NCI-H2227 treated with DMSO at 0.1 percent for 48 hours (cell line): ENCODE measurements at regions not wholly inside any gene's neighbourhood (a gene's known extent, or its start where the extent isn't known, plus 50 kb on each side); places are given as distances from the start of the nearest gene placed in this dataset.
"Not testable (repeated sequence)": the region's sequence is repeated elsewhere in the genome, so short reads cannot be mapped to it uniquely, and the experiment has no call there.

Experiments used
- DNase-seq: peaks from one replicate; lab custom pipeline; 2025; lab: John Stamatoyannopoulos, UW

DNA sequence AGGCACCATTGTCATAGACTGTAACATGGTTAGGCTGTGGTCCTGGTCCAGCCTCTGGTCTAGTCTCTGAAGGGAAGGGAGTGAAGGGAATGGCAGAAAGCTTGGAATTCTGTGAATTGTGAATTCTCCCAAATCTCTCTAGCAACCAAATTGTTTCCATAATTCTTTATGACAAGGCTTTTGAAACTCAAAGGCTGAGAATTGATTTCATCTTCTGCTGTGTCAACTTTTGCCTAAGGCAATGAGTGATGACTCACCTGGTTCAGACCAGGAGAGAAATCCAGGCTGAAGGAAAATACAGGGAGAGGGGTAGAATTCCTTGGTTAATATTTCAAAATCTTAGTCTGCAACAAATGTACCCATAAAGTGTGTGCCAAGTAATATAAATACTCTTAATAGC, 82.6 kb upstream of the ADPGK start:
- DNase-seq = no peak

DNA sequence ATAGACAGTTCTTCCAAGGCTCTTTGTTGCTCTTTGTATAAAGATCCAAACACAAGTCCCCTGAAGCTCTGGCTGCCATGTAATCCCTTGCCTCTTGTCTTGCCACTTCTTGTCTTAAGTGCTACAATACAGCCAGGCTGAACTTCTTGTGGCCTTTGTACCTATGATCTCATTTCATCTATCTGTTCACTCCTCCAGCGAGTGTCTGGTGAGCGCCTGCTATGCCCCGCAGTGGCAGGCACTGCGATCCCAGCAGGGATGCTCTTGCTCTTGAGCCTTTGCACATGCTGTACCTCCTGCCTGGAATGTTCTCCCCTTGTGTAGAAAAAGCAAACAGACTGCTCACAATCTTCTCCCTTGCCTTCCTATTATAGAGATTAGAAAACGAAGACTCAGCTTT, 81.9 kb upstream of the ADPGK start:
- no peak for DNase-seq

DNA sequence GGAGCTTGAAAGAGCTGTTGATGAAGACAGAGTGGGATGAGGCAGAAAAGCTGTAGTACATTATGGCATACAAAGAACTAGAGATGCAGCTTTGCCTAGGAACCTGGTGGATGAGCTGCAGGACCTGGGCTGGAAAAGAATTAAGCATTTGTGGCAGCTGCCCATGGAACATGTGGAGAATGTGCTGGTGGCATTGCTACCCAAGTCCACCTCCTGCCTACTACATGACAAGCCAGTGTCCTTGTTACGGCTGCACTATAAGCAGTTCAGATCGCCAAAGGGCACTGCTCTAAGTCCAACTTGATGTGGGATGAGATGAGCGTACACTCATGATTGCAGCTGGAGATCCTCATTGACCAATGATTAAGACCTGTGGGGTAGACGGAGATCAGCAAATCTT, 81.1 kb upstream of the ADPGK start:
- no peak for DNase-seq

DNA sequence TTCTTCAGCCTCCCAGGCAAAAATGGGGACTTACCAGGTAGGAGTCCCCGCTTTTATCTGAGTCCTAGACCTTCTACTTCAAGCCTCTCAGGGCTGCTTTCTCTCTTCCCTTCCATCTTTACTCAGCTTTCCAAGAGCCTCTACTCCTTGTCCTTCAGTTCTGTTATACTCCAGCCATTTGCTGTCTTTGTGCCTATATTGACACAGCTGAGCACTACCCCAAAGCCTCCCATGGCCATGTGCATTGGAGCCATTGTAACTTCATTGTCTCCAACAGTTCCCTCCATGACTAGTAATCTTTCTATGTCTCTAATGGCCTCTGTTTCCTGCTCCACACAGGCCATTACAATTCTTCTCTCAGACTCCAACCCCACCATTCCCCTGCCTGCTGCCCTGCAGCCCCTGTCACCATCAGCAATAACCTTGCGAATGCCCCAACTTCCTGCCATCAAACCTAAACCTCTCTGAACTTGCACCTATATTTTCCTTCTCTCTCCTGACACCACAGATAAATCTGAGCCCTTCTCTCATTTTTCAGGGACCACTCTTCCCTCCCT, 77.9 kb upstream of the ADPGK start:
- DNase-seq = no peak

DNA sequence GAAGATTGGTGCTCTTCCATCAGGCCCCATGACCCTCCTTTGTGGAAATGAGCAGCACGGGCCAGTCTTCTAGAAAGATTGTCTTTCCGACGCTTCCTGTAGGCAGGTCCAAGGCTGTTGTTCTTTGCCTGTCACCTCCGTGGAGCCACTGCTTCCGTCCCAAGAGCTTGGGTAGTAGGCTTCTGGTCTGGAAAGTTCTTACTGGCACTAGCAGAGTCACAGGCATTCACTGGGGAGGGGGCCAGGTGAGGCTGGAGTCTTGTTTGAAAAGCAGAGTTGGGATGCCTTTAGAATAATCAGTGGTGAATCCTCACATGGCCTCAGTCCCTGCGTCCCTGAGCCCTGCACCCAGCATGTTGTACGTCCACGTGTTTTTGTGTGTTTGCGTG, 76.2 kb upstream of the ADPGK start:
- DNase-seq = no peak

DNA sequence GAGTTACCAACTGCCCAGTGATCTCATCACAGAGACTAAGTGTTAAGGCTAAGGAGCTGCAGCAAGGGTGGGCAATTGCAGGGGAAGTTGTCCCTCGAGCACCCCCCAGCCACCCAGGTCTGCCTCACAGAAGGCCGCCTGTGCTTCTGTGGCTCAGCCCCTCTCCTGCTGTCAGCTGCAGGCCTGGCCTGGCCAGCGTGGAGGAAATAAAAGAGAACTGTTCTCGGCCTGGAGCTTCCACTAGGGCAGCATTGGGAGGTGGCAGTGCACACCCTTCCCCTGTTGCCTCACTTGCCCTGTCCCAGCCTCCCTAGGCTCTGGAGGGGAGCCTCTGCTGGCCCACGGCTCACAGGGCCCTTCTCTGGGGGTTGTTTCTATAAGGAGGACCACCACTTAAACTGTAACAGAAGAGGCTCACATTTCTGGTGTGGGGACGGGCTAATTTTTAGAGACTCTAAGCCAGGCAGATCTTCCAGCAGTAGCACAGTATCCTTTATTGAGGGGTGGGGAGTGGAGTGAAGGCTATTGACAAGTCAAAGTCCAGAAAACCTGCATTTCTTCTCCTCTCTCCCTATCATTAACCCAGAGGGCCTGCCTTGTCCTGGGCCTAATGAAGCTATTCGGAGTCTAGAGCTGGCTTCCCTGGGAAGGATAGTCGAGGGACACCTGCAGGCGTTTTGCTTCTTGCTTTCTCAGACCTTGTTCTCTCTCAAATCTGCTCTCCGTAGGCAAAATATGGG, 75.6 kb upstream of the ADPGK start:
- DNase-seq = no peak

DNA sequence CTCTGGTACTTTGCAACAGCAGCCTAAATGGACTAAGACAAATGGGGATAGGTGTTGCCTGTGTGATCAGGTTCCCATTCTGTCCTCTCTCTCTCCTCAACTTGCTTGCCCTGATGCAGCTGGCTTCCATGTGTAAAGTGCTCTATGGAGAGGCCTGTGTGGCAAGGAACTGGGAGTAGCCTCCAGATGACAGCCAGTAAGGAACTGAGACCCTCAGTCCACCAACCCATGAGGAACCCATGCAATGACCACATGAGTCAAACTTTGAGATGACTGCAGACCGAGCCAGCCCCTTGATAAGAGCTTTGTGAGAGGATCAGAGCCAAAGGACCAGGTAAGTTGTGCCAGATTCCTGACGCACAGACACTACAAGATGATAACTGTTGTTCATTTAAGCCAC, 74.6 kb upstream of the ADPGK start:
- DNase-seq = no peak

DNA sequence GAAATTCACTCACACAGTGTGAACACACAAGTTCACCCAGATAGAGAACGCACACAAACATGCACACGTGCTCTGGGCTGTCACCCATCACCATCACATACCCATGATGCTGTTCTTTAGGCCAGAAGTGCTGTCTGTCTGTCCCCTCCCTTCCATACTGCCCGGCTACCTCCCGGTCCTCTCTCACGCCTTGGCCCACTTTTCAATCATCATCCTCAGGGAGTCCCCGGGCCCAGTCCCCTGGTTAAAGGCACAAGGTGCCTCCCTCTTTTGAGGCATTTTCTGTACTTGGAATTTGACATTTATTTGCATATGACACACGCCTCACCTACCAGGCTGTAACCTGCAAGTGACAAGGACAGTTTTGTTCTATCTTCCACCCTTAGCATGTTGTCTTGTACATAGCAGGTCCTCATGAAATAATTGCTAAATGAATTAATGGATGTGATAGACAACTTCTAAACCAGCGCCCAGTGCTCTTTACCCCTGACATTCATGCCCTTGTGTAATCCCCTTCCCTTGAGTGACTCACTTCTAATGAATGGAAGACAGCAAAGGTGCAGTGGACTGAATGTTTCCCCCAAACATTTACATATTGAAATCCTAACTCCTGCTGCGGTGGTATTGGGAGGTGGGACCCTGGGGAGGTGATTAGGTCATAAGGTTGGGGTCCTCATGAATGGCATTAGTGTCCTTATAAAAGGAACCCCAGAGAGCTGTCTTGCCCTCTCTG, 73.9 kb upstream of the ADPGK start:
- DNase-seq = no peak

DNA sequence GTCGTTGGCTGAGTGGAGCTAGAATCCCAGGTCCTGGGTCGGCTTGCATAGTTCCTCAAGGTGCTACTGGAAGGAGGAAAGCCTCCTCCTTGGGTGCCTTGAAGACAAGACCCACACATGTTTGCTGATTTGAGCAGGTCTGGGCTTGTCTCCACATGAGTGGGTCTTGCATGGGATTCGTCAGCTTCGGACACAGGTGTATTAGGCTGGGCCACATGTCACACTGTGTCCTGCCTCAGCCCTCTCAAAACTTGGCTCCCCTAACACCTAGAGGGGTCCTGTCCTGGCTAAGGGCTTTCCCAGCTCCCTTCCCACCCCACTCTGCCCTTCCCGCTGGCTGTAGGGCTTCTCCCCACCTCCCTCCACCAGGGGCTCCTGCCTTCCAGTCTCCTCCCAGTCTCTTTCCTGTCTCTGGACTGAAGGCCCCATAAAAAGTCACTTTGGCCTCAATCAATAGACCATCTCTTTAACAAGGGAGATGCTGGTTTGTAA, 73.0 kb upstream of the ADPGK start:
- DNase-seq = no peak

DNA sequence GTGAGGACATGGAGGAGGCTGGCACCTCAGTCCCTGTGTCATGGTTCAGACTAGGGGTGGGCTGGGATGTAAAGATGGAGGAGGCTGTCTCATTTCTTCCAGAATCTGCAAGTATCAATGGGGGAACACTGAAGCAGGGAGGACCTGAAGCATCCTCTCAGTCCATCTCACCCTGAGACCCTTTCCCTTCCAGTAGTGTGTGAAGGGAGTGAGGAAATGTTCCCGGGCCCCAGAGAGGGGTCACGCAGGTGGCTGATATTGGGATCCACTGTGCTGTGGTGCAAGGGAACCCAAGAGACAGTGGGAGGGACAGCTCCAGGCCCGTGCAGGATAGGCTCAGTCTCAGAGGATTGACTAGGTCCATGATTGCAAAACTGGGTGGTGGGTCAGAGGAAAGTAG, 72.2 kb upstream of the ADPGK start:
- DNase-seq = no peak

DNA sequence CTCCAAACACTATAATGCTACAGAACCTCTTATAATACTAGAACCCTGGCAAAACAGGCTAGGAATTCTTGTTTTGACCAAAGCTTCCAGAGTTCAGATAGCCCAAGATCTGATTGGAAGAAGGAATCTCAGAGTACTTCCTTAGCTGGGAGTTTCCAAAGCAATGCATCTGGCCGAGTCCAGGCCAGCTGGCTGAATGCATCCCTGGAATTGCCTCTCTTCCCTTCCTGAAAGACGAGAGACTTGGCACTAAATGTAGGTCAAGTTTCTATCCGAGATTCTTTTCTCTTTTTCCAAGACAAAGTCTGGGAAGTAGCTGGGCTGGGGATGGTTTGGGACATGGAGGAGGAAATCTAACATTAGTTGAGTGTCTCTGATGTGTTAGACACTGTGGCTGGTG, 68.7 kb upstream of the ADPGK start:
- DNase-seq = no peak

DNA sequence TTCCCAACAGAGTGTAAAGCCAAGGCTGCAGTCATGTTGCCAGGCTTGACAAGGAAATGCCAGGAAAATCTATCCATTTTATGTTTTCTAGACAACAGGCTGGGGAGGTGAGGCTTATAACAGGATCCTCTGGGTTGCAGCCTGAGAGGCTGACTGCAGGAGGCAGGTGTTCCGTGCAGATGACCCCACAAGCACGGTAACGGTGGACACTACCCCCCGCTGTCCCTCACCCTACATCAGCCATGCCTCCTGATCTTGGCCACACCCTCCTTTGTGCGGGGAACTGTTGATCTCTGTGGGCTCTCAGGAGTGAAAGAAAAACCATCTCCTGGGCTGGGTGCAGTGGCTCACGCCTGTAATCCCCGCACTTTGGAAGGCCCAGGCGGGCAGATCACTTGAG, 68.0 kb upstream of the ADPGK start:
- DNase-seq = no peak

DNA sequence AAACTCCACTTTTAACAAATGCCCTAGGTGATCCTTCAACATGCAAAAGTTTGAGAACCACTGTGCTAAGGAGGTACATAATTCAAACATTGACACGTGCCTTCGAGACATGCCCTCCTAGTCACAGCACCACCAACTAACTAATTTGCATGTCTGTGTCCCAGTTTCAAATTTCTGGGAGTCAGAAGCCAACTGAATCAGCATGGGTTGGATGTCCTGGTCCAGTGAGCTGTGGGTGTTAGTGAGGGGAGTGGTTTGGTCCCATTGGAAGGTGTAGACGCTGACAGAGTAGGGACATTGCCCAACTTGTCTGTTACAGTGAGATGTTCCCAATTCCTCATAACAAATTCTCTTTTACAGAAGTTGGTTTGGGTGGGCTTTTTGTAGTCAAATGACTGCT, 67.3 kb upstream of the ADPGK start:
- no peak for DNase-seq

DNA sequence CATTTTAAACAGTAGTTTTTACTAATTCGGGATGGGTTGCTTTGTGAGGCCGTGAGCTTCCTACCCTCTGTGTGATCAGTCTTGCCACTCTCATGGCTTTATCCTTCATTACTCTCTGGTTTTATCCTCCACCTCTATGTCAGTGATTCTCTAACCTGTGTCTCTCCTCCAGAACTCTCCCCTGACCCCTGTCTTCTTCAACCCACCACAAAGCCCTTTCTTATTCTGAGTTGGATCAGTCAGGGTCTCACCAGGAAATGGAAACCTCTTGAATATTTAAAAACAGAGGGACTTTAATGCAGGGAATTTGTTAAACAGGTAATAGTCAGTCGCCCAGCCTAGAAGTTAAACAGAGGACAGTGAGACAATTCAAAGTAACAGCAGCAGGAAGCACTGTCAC, 64.2 kb upstream of the ADPGK start:
- DNase-seq = no peak

DNA sequence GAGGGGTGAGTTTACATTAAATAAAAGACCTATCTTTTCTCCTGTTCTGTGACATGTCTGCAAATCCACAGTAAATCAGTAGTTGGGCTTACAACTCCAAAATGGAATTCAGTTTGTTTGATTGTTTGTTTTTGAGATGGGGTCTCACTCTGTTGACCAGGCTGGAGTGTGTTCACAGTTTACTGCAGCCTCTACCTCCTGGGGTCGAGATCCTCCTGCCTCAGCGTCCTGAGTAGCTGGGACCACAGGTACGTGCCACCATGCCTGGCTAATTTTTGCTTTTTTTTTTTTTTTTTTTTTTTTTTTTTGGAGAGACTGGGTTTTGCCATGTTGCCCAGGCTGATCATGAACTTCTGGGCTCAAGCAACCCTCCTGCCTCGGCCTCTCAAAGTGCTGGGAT, 63.5 kb upstream of the ADPGK start:
- no peak for DNase-seq

DNA sequence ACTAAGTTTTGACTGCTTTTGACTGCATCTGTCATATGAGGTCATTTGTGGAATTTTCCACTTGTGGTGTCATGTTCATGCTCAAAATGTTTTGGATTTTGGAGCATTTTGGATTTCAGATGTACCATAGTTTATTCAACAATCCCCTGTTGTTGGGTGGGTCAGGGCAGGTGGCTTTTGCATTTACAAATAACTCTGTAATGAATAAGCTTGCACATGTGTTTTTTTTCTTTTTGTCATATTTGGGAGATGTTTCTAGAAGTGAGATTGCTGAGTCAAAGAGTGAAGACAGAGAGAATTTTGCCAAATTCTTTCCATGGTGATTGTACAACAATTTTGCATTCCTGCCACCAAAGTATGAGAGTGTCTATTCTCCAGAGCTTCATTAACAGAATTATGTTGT, 62.4 kb upstream of the ADPGK start:
- no peak for DNase-seq

DNA sequence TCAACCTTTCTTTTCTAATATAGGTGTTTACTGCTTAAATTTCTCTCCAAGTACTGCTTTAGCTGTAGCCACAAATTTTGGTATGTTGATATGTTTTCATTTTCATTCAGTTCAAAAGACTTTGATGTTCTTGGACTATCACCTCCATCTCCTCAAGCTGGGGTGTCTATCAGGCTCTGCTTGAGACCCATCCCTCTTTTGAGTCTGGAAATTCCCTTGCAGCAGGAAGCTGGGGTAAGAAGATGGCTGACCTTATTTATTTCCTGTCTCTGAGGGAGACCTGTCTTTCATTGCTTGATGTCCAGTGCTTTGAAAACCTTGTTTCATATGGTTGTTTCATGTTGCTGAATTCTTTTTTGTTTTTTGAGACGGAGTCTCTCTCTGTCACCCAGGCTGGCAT, 60.5 kb upstream of the ADPGK start:
- DNase-seq = no peak

DNA sequence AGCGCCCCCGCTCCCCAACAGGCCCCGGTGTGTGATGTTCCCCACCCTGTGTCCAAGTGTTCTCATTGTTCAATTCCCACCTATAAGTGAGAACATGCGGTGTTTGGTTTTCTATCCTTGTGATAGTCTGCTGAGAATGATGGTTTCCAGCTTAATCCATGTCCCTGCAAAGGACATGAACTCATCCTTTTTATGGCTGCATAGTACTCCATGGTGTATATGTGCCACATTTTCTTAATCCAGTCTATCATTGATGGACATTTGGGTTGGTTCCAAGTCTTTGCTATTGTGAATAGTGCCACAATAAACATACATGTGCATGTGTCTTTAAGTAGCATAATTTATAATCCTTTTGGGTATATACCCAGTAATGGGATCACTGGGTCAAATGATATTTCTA, 59.8 kb upstream of the ADPGK start:
- DNase-seq = not testable (repeated sequence)

DNA sequence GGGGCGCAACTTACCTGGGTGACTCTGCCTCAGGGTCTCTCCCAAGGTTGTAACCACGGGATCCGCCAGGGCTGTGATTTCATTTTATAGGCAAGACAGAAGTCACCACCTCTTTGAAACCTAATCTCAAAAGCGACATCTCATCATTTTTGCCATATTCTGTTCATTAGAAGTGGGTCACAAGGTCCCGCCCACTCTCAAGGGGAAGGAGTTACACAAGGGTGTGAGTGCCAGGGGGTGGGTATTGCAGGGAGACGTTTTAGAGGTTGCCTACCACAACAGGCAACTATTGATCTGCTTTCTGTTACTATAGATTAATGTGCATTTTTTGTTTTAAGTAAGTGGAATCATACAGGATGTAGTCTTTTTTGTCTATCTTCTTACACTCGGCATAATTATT, 56.6 kb upstream of the ADPGK start:
- DNase-seq = no peak

DNA sequence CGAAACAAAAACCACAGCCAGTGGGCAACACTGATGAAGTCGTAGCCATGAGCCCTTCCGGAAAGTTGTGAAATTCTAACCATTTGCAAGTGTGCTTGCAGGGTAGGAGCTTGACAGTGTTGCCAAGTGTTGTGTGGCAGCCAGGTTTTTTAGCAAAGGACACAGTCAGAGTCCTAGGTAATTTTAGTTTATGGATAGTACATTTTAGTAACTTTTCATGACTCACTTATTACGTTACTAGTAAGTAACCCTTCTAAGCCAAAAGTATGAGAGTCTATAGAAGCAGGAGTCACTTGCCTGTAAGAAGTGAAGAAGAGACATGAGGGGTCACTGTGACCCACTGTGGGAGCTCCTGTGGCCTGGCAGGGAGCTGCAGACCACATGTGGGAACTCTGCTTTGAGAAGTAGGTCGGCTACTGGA, 54.8 kb upstream of the ADPGK start:
- DNase-seq = no peak

DNA sequence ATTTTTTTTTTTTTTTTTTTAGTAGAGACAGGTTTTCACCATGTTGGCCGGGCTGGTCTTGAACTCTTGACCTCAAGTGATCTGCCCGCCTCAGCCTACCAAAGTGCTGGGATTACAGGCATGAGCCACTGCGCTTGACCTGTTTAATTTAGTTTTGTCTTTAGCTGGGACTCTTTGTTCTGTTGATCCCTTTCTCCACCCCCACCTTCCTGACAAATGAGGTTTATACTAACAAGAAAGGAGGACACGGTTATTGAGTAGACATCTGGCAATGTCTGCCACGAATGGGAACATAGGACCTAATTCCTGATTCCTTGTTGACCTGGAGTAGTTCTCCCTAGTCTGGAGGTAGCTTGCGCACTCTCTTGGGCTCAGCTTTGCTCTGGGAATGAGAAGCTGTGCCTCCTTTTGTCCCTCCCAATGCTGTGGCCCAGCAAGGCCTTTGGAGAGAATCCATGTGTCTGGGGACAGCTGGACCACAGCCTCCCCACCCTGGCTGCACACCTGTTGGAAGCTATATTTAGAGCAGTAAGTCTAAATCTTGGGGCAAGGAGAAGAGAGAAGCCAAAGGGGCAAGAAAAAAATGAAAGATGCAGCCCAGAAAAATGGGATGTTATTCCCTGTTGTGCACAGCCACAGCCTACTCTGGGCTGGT, 53.2 kb upstream of the ADPGK start:
- no peak for DNase-seq

DNA sequence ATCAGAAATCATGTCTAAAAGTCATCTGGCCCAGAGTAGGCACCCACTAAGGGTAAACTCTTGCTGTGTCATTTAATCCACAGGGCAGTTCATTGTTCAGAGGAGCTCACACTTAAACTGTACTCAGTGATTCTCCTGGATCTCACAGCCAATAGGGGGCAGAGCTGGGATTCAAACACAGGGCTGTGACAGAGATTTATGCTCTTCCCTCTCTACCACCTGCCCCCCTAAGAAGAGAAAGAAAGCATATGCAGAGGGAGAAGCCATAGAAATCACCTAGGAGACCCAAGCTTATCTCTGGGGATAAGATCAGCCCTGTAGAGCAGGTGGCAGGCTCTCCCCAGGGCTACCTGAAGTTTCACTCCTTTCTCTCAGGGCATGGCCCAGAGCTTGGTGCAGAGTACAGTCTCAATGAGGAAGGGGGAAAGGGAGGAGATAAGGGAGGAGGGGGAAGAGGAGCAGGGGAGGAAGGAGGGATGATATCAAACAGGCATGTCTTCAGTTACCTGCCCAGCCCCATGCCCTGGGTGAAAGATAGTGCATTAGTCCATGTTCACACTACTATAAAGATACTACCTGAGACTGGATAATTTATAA, 51.8 kb upstream of the ADPGK start:
- DNase-seq = no peak

DNA sequence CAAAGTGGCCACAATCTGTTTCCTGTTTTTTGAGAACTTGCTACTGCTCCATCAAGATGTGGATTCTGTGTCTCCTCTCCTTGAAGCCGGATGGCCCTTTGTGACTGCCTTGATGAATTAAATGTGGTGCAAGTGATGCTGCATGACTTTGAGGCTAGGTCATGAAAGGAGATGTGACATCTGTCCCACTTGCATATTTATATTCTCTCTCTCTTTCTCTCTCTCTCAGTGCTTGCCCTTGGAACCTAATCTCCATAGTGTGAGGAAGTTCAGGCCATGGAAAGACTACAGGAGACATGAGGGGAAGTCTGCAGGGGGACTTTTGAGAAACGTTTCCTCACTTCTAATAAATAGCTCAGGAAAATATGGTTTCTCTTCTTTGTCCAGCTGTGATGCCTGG, 50.0 kb upstream of the ADPGK start:
- DNase-seq = no peak
